NCI-H1105 (cell line): ENCODE measurements at regions not wholly inside any gene's neighbourhood (a gene's known extent, or its start where the extent isn't known, plus 50 kb on each side); places are given as distances from the start of the nearest gene placed in this dataset.
A peak's percentile ranks its signal among the peaks of the same experiment; 100 is the strongest.

ENCODE experiments used
- DNase-seq: peaks from one replicate; lab custom pipeline; 2025; lab: John Stamatoyannopoulos, UW

- DNase-seq: no peak
Measured at GRCh38 chr16:64654178-64654577, 467.7 kb downstream of the CDH11 start.

GRCh38 chr16:64648282-64648681 lies 473.6 kb downstream of the CDH11 start:
- DNase-seq: no peak

GRCh38 chr16:64641343-64641742 lies 480.5 kb downstream of the CDH11 start:
- no peak for DNase-seq

GRCh38 chr16:64638766-64639165 lies 483.1 kb downstream of the CDH11 start:
- DNase-seq: no peak

- no peak for DNase-seq
Measured at GRCh38 chr16:64629622-64630021, 492.2 kb downstream of the CDH11 start.

- no peak for DNase-seq
Measured at GRCh38 chr16:64627781-64628180, 494.1 kb downstream of the CDH11 start.

GRCh38 chr16:64627288-64627687 lies 494.6 kb downstream of the CDH11 start:
- no peak for DNase-seq

GRCh38 chr16:64626776-64627175 lies 495.1 kb downstream of the CDH11 start:
- DNase-seq: no peak

- DNase-seq: no peak
Measured at GRCh38 chr16:64621616-64622015, 500.2 kb downstream of the CDH11 start.

GRCh38 chr16:64617836-64618476 lies 503.9 kb downstream of the CDH11 start:
- DNase-seq: no peak

- DNase-seq: peak; percentile 54
Measured at GRCh38 chr16:64615630-64616280, 506.1 kb downstream of the CDH11 start.

- no peak for DNase-seq
Measured at GRCh38 chr16:64596196-64596595, 525.7 kb downstream of the CDH11 start.

- no peak for DNase-seq
Measured at GRCh38 chr16:64590513-64590912, 531.4 kb downstream of the CDH11 start.

- no peak for DNase-seq
Measured at GRCh38 chr16:64589836-64590235, 532.0 kb downstream of the CDH11 start.

GRCh38 chr16:64586781-64587180 lies 535.1 kb downstream of the CDH11 start:
- DNase-seq: no peak

- no peak for DNase-seq
Measured at GRCh38 chr16:64585367-64585766, 536.5 kb downstream of the CDH11 start.

- no peak for DNase-seq
Measured at GRCh38 chr16:64580558-64580957, 541.3 kb downstream of the CDH11 start.

- DNase-seq: no peak
Measured at GRCh38 chr16:64579712-64580111, 542.2 kb downstream of the CDH11 start.

GRCh38 chr16:64545768-64546167 lies 576.1 kb downstream of the CDH11 start:
- DNase-seq: no peak

- DNase-seq: no peak
Measured at GRCh38 chr16:64544859-64545258, 577.0 kb downstream of the CDH11 start.

- DNase-seq: no peak
Measured at GRCh38 chr16:64543441-64543840, 578.4 kb downstream of the CDH11 start.

GRCh38 chr16:64543031-64543430 lies 578.8 kb downstream of the CDH11 start:
- no peak for DNase-seq

- DNase-seq: no peak
Measured at GRCh38 chr16:64542152-64542551, 579.7 kb downstream of the CDH11 start.

GRCh38 chr16:64541621-64542020 lies 580.2 kb downstream of the CDH11 start:
- no peak for DNase-seq
